Tongue (tissue), 2 donors: ENCODE measurements at regions not wholly inside any gene's neighbourhood (a gene's known extent, or its start where the extent isn't known, plus 50 kb on each side); places are given as distances from the start of the nearest gene placed in this dataset. TPM values are rescaled to one million over a fixed set of nuclear protein-coding genes. Genes with fewer than 3 reads are reported as not detected.
"Not testable (repeated sequence)": the region's sequence is repeated elsewhere in the genome, so short reads cannot be mapped to it uniquely, and the experiment has no call there.

Experiments
- DNase-seq: peaks from one replicate; pipeline ENCODE4 v3.0.0-alpha.2; 2015
- small RNA-seq: library from RNA; depleted of rRNA; stranded (forward); fragments of <200 nt; gene quantifications from one replicate; pipeline ENCODE3, GENCODE V24; 2014; ENCODE audit warnings: low replicate concordance

DNA sequence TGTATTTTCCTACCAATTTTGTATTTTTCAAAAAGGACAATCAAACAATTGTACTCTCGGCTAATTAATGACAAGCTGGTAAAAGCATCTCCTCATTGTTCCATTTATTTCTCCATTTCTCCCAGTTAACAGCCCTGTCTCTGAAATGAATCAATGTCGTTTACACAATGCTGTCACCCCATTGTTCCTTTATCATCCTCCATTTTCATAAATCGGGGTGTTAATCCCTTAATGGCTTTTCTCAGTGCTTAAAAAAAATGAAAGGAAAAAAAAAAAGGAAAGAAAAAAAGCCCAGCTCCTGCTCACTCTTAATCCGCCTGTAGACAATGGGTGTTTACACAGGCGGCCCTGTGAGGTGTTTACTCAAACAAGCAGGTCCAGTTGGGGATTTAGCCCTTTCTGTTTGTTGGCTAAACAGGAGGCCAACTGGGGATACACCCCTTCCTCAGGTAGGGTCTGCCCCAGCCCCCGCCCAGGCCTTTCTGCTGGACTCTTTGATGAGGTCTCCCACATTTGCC is 86.8 kb upstream of the SALL1 start:
- DNase-seq = no peak

DNA sequence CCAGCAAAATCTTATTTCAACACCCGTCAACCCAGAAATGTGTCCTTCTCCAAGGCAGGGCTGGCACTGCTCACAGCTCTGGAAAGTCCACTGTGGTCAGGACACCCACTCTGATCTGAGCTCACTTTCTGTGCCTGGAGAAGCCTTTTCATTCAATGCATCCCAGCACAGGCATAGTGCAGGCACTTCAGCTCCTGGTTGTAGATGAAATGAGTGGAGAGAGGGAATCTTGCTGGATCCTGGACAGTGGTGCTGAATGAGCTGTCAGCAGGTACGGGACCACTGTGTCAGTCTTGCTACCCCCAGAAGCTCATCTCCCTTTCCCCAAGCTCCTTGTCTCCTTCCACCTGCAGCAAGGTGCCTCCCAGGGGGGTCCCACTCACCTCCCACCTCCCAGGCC is 86.1 kb upstream of the SALL1 start:
- no peak for DNase-seq

GRCh38 chr16:51236583-51236982 is 85.5 kb upstream of the SALL1 start:
- no peak for DNase-seq

DNA sequence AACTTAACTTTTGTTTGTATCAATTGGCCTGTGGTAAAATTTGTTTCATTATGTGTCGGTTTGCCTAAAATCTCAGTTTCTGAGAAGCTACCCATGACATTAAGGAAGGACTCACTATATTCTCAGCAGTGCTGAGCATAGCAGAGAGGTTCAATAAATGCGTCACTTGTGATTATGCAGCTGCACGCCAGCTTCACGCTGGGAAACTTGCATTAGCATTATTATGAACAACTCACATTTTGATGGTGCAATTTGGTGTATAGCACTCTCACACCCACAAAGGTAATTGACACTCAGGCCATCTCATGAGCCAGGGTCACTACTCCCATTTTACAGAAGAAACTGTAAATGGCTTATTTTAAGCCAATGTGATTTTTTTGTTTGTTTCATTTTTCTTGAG is 80.6 kb upstream of the SALL1 start:
- no peak for DNase-seq

DNA sequence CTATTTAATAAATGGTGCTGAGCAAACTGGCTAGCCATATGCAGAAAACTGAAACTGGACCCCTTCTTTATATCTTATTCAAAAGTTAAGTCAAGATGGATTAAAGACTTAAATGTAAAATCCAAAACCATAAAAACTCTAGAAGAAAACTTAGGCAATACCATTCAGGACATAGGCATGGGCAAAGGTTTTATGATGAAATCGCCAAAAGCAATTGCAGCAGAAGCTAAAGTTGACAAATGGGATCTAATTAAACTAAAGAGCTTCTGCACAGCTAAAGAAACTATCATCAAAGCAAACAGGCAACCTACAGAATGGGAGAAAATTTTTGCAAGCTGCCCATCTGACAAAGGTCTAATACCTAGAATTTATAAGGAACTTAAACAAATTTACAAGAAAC is 79.0 kb upstream of the SALL1 start:
- not testable (repeated sequence) for DNase-seq

DNA sequence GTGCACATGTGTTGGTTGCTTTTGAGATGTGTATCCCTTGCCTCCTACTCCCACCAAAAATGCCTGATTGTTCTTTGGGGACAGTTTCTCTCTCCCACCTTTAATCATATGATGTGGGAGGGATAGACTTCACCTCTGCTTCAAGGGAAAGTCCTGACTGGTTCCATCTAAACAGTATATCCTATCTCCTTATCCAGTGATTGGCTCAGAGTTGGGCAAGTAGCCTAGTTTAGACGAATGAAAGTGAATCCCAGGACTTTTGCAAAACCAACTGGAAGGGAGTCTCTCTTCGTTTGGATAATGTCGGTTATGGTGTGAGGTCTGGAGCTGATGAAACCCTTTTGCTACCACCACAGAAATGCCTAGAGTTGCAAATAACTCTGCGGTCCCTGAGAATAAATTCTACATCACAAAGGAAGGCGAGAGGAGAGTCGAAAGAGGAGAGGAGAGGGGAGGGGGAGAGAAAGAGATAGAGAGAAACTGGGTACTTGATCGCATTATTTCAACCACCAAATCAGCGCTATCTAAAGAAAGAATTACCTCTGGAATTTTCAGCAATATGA is 77.1 kb upstream of the SALL1 start:
- DNase-seq = no peak

DNA sequence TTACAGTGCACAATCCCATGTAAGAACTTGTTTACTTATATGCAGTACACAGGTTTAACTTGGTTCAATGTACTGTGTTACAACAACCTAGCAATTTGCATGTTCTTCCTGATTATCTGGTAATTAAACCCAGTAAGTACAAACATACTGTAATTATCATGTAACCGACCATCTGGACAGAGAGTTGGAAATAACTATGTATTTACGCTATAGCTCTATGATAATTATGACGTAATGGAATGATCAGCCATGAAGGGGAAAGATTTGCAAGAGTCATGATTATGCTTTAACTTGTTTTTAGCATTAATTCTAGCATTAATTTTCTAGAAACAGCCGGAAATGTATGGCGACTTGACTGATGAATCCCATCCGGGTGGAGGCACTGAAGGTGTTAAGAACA is 74.8 kb upstream of the SALL1 start:
- DNase-seq = no peak

- no peak for DNase-seq
Observed at GRCh38 chr16:51224317-51224716, 73.2 kb upstream of the SALL1 start.

DNA sequence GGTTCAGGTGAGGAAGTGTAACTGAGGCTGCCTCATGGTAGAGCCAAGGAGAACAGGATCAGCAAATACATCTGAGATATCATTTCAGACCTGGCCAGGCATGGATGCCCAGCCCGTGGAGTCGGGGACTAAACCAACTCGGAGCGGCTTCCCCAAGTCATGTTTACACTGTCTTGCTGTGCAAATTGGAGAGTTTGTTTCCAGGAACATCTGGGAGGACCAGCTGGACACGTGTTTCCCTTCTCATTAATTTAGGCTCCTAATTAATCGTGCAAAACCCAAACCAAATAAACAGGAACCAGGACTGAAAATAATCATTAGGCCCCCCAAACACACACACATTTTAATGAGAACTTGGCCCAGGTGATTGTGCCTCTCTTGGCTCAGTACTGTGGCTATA is 70.9 kb upstream of the SALL1 start:
- DNase-seq = no peak

GRCh38 chr16:51211148-51211547 is 60.1 kb upstream of the SALL1 start:
- DNase-seq = no peak

DNA sequence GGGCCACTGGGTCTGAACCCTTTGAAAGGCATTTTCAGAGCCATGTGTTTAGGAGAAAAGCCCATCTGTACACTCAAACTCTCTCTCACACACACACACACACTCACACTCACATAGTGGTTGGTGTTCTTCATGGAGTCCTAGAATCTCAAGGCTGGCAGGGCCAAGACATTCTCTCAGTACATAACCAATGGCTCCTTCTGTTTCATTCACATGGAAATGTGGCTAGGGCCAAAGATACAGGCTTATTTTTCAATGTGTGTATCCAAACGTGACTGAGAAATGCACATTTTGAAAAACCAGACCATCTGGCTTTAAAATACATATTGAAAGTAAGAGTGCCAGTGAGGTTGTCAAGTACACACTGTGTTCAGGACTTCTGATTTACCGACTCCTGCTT is 59.0 kb upstream of the SALL1 start:
- no peak for DNase-seq

- no peak for DNase-seq
Observed at GRCh38 chr16:51201604-51202003, 50.5 kb upstream of the SALL1 start.

Small RNA genes in the stretch of these regions (small RNA-seq; reads per million reads assigned to genes)
- not detected for gene AC137527.1
